Suppressor macrophage treated with lipopolysaccharide for 4 hours (primary cell): ENCODE measurements at regions not wholly inside any gene's neighbourhood (a gene's known extent, or its start where the extent isn't known, plus 50 kb on each side); places are given as distances from the start of the nearest gene placed in this dataset.

ENCODE experiments used
- DNase-seq: peaks from one replicate; pipeline ENCODE4 v3.0.0-alpha.2; 2020

GRCh38 chr1:119308806-119309205 lies 59.8 kb upstream of the HAO2 start:
- DNase-seq, result no peak

- DNase-seq, result no peak
These were observed 58.3 kb upstream of the HAO2 start for GRCh38 chr1:119310301-119310700.

GRCh38 chr1:119312500-119312899 lies 56.1 kb upstream of the HAO2 start:
- DNase-seq, result no peak

GRCh38 chr1:119314001-119314796 lies 54.4 kb upstream of the HAO2 start:
- DNase-seq, result no peak

- DNase-seq, result no peak
These were observed 51.6 kb upstream of the HAO2 start for GRCh38 chr1:119316870-119317416.

- DNase-seq, result no peak
These were observed 49.9 kb upstream of the HAO2 start for GRCh38 chr1:119318466-119319309.
